Upper lobe of left lung (tissue), 4 donors: ENCODE measurements at regions not wholly inside any gene's neighbourhood (a gene's known extent, or its start where the extent isn't known, plus 50 kb on each side); places are given as distances from the start of the nearest gene placed in this dataset.

Source experiments
- POLR2A ChIP-seq, 4 donors: fragments of 450-650 bp; IDR thresholded peaks; one replicate each; pipeline ENCODE4 v1.5.1; 2016 to 2017; ENCODE audit warnings: antibody characterized with exemption in 4 of 4, mild to moderate bottlenecking in 2 of 4
- TF ChIP-seq, protein P1 (sequence below), 6 experiments: fragments of 450-650 bp in 4 of 6; fragments of 200-600 bp in 2 of 6; sonication (generic) in 2 of 6; IDR thresholded peaks; one replicate each; pipeline ENCODE4 v1.5.1; 2016 to 2019; ENCODE audit warnings: antibody characterized with exemption in 6 of 6

DNA sequence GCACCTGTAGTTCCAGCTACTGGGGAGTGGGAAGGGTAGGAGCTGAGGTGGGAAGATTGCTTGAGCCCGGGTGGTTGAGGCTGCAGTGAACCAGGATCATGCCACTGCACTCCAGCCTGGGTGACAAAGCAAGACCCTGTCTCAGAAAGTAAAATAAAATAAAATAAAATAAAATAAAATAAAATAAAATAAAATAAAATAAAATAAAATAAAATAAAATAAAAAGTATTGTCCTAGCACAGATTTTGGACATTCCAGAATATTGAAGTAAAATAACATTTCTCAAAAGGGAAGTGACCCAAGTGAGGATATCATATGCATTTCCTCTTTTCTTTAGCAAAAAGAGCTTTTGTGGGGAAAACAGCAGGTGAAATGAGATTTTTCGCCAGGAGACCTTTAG lies 83.5 kb downstream of the TMEM174 start:
- TF ChIP-seq, protein P1, sequence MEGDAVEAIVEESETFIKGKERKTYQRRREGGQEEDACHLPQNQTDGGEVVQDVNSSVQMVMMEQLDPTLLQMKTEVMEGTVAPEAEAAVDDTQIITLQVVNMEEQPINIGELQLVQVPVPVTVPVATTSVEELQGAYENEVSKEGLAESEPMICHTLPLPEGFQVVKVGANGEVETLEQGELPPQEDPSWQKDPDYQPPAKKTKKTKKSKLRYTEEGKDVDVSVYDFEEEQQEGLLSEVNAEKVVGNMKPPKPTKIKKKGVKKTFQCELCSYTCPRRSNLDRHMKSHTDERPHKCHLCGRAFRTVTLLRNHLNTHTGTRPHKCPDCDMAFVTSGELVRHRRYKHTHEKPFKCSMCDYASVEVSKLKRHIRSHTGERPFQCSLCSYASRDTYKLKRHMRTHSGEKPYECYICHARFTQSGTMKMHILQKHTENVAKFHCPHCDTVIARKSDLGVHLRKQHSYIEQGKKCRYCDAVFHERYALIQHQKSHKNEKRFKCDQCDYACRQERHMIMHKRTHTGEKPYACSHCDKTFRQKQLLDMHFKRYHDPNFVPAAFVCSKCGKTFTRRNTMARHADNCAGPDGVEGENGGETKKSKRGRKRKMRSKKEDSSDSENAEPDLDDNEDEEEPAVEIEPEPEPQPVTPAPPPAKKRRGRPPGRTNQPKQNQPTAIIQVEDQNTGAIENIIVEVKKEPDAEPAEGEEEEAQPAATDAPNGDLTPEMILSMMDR (IDR thresholded peaks at IDR 0.05): no peak
- TF ChIP-seq POLR2A (IDR thresholded peaks at IDR 0.05): no peak
